BLaER1 treated with 17β-estradiol and CSF1 and Interleukin-3, amounts not matched to agents 10 nM and 100 nM (cell line): ENCODE measurements at regions not wholly inside any gene's neighbourhood (a gene's known extent, or its start where the extent isn't known, plus 50 kb on each side); places are given as distances from the start of the nearest gene placed in this dataset.

Source experiments
- H3K27ac ChIP-seq, 11 experiments: shearing (Covaris generic); formaldehyde crosslinking; 2 replicates each; pipeline ENCODE4 v1.8.1; 2022
- H3K27me3 ChIP-seq, 11 experiments: shearing (Covaris generic); formaldehyde crosslinking; 2 replicates each; pipeline ENCODE4 v1.8.1; 2022
- H3K36me3 ChIP-seq, 11 experiments: shearing (Covaris generic); formaldehyde crosslinking; 2 replicates each; pipeline ENCODE4 v1.8.1; 2022
- H3K4me1 ChIP-seq, 10 experiments: shearing (Covaris generic); formaldehyde crosslinking; 2 replicates each; pipeline ENCODE4 v1.8.1; 2022
- H3K4me2 ChIP-seq, 11 experiments: shearing (Covaris generic); formaldehyde crosslinking; 2 replicates each; pipeline ENCODE4 v1.8.1; 2022
- H3K4me3 ChIP-seq, 10 experiments: shearing (Covaris generic); formaldehyde crosslinking; 2 replicates each; pipeline ENCODE4 v1.8.1; 2022
- H3K9ac ChIP-seq, 11 experiments: shearing (Covaris generic); formaldehyde crosslinking; 2 replicates each; pipeline ENCODE4 v1.8.1; 2022
- H3K9me3 ChIP-seq, 11 experiments: shearing (Covaris generic); formaldehyde crosslinking; replicated peaks in 1 of 11; 2 replicates each; pipeline ENCODE4 v1.8.1; 2022
- H4K20me1 ChIP-seq, 11 experiments: shearing (Covaris generic); formaldehyde crosslinking; 2 replicates each; pipeline ENCODE4 v1.8.1; 2022
- Cebpa-rat ChIP-seq, 11 experiments: shearing (Covaris generic); IDR thresholded peaks; 2 replicates each; pipeline ENCODE4 v1.8.1; 2022

GRCh38 chr16:87098361-87098760 lies 218.8 kb downstream of the C16orf95 start:
- no peak for TF ChIP-seq Cebpa-rat (IDR thresholded peaks at IDR 0.05)
- no peak overlapping the region for H3K4me2 ChIP-seq
- H3K36me3 ChIP-seq = no peaks in the 10 kb centered on the region
- H3K9ac ChIP-seq = no peak overlapping the region
- H3K27me3 ChIP-seq = no peaks in the 10 kb centered on the region
- peaks cover 0 to under 1% (median 0%) of the 10 kb centered on the region in 11 experiments; a peak in 1 of 22 replicates for H3K9me3 ChIP-seq
- no peaks in the 10 kb centered on the region for H4K20me1 ChIP-seq
- no peak overlapping the region for H3K4me3 ChIP-seq
- no peak overlapping the region for H3K27ac ChIP-seq
- H3K4me1 ChIP-seq = peaks cover 0 to 6% (median 0%) of the 10 kb centered on the region in 10 experiments; a peak in 1 of 20 replicates

- no peaks in the 10 kb centered on the region for H3K27me3 ChIP-seq
Measured at GRCh38 chr16:87098976-87099720, 218.0 kb downstream of the C16orf95 start.

GRCh38 chr16:87100306-87101058 lies 216.7 kb downstream of the C16orf95 start:
- H3K27me3 ChIP-seq = no peaks in the 10 kb centered on the region

More at GRCh38 chr16:87098976-87099720, 218.0 kb downstream of the C16orf95 start:
- TF ChIP-seq Cebpa-rat (IDR thresholded peaks at IDR 0.05) = no peak
- Histone ChIP-seq H3K9me3 (peaks cover 2 to 9% (median 3%) of the 10 kb centered on the region in 11 experiments; a peak in 15 of 22 replicates), H3K27ac (no peak overlapping the region), H3K4me3 (no peak overlapping the region), H4K20me1 (no peaks in the 10 kb centered on the region), H3K36me3 (no peaks in the 10 kb centered on the region), H3K9ac (no peak overlapping the region), H3K4me2 (no peak overlapping the region), H3K4me1 (peaks cover 0 to 6% (median 0%) of the 10 kb centered on the region in 10 experiments; a peak in 1 of 20 replicates)

GRCh38 chr16:87101903-87102302 lies 215.3 kb downstream of the C16orf95 start:
- no peak overlapping the region for H3K4me2 ChIP-seq
- no peaks in the 10 kb centered on the region for H4K20me1 ChIP-seq
- no peak overlapping the region for H3K9ac ChIP-seq
- TF ChIP-seq Cebpa-rat (IDR thresholded peaks at IDR 0.05) = no peak
- no peaks in the 10 kb centered on the region for H3K27me3 ChIP-seq
- no peak overlapping the region for H3K27ac ChIP-seq
- H3K4me1 ChIP-seq = no peaks in the 10 kb centered on the region
- H3K9me3 ChIP-seq = peaks cover 11 to 19% (median 14%) of the 10 kb centered on the region in 11 experiments; a peak in 18 of 22 replicates
- no peak overlapping the region for H3K4me3 ChIP-seq
- no peaks in the 10 kb centered on the region for H3K36me3 ChIP-seq

More at GRCh38 chr16:87100306-87101058, 216.7 kb downstream of the C16orf95 start:
- Histone ChIP-seq H3K9ac (no peak overlapping the region), H3K4me2 (no peak overlapping the region), H3K4me1 (no peaks in the 10 kb centered on the region), H3K9me3 (peaks cover 11 to 19% (median 14%) of the 10 kb centered on the region in 11 experiments; a peak in 18 of 22 replicates), H3K27ac (no peak overlapping the region), H4K20me1 (no peaks in the 10 kb centered on the region), H3K36me3 (no peaks in the 10 kb centered on the region), H3K4me3 (no peak overlapping the region)
- no peak for TF ChIP-seq Cebpa-rat (IDR thresholded peaks at IDR 0.05)

GRCh38 chr16:87107201-87107600 lies 210.0 kb downstream of the C16orf95 start:
- Histone ChIP-seq H4K20me1 (no peaks in the 10 kb centered on the region), H3K9ac (no peak overlapping the region), H3K4me1 (no peaks in the 10 kb centered on the region), H3K4me3 (no peak overlapping the region), H3K27me3 (no peaks in the 10 kb centered on the region), H3K4me2 (no peak overlapping the region), H3K36me3 (no peaks in the 10 kb centered on the region), H3K27ac (no peak overlapping the region), H3K9me3 (peaks cover 11 to 19% (median 14%) of the 10 kb centered on the region in 11 experiments; a peak in 18 of 22 replicates)
- no peak for TF ChIP-seq Cebpa-rat (IDR thresholded peaks at IDR 0.05)

- Histone ChIP-seq H3K27ac (no peak overlapping the region), H3K27me3 (no peaks in the 10 kb centered on the region), H3K9me3 (peaks cover 11 to 19% (median 14%) of the 10 kb centered on the region in 11 experiments; a peak in 18 of 22 replicates), H3K4me2 (no peak overlapping the region), H3K4me1 (no peaks in the 10 kb centered on the region), H3K4me3 (no peak overlapping the region), H3K9ac (no peak overlapping the region), H3K36me3 (no peaks in the 10 kb centered on the region), H4K20me1 (no peaks in the 10 kb centered on the region)
- no peak for TF ChIP-seq Cebpa-rat (IDR thresholded peaks at IDR 0.05)
Measured at GRCh38 chr16:87108278-87108677, 208.9 kb downstream of the C16orf95 start.

- Histone ChIP-seq H3K27me3 (no peaks in the 10 kb centered on the region), H3K27ac (no peak overlapping the region), H3K4me3 (no peak overlapping the region), H3K9me3 (peaks cover 11 to 15% (median 13%) of the 10 kb centered on the region in 11 experiments; a peak in 18 of 22 replicates), H3K36me3 (no peaks in the 10 kb centered on the region), H3K4me2 (no peak overlapping the region), H3K4me1 (no peaks in the 10 kb centered on the region), H4K20me1 (no peaks in the 10 kb centered on the region), H3K9ac (no peak overlapping the region)
- TF ChIP-seq Cebpa-rat (IDR thresholded peaks at IDR 0.05) = no peak
Measured at GRCh38 chr16:87108941-87109340, 208.3 kb downstream of the C16orf95 start.

- no peak for TF ChIP-seq Cebpa-rat (IDR thresholded peaks at IDR 0.05)
- peaks cover 0 to 8% (median 5%) of the 10 kb centered on the region in 10 experiments; a peak in 9 of 20 replicates for H3K4me1 ChIP-seq
- no peak overlapping the region for H3K4me3 ChIP-seq
- no peaks in the 10 kb centered on the region for H4K20me1 ChIP-seq
- 0 out of 22 replicates have a peak, but pooled peaks cover 0 to 4% (median 0%) of the 10 kb centered on the region in 11 experiments for H3K9me3 ChIP-seq
- H3K9ac ChIP-seq = no peak overlapping the region
- no peak overlapping the region for H3K27ac ChIP-seq
- H3K4me2 ChIP-seq = no peak overlapping the region
- H3K27me3 ChIP-seq = no peaks in the 10 kb centered on the region
- H3K36me3 ChIP-seq = no peaks in the 10 kb centered on the region
Measured at GRCh38 chr16:87114832-87115231, 202.4 kb downstream of the C16orf95 start.

GRCh38 chr16:87115646-87116045 lies 201.5 kb downstream of the C16orf95 start:
- Histone ChIP-seq H3K9me3 (0 out of 22 replicates have a peak, but pooled peaks cover 0 to 4% (median 0%) of the 10 kb centered on the region in 11 experiments), H3K27ac (no peak overlapping the region), H3K36me3 (no peaks in the 10 kb centered on the region), H3K27me3 (no peaks in the 10 kb centered on the region), H4K20me1 (no peaks in the 10 kb centered on the region), H3K4me3 (no peak overlapping the region), H3K4me1 (peaks cover 0 to 8% (median 5%) of the 10 kb centered on the region in 10 experiments; a peak in 9 of 20 replicates), H3K4me2 (no peak overlapping the region), H3K9ac (no peak overlapping the region)
- no peak for TF ChIP-seq Cebpa-rat (IDR thresholded peaks at IDR 0.05)
